ENCODE measurements at regions not wholly inside any gene's neighbourhood (a gene's known extent, or its start where the extent isn't known, plus 50 kb on each side); places are given as distances from the start of the nearest gene placed in this dataset.

- Histone ChIP-seq H2AFZ (ENCODE audit: low read length, unreplicated experiment) (no peak overlapping the region), H3K4me1 (ENCODE audit: control insufficient read depth, insufficient read depth, low read length, unreplicated experiment) (no peaks in the 10 kb centered on the region), H3K36me3 (ENCODE audit: insufficient read depth, low read length) (no peaks in the 10 kb centered on the region), H3K27ac (ENCODE audit: low read depth, low read length) (no peak overlapping the region), H3K27me3 (ENCODE audit: insufficient read depth, low read length) (no peaks in the 10 kb centered on the region), H3K4me3 (ENCODE audit: low read depth, low read length) (no peak overlapping the region), H3K79me2 (ENCODE audit: control insufficient read depth, insufficient read depth, low read length, unreplicated experiment) (no peaks in the 10 kb centered on the region)
These were observed 465.4 kb downstream of the RASEF start for GRCh38 chr9:82597241-82598203.

- H3K27ac ChIP-seq (ENCODE audit: low read depth, low read length): no peak overlapping the region
- H3K36me3 ChIP-seq (ENCODE audit: insufficient read depth, low read length): no peaks in the 10 kb centered on the region
- no peak overlapping the region for H2AFZ ChIP-seq (ENCODE audit: low read length, unreplicated experiment)
These were observed 464.5 kb downstream of the RASEF start for GRCh38 chr9:82598241-82599039.

GRCh38 chr9:82599336-82599949, 463.5 kb downstream of the RASEF start:
- no peak overlapping the region for H3K27ac ChIP-seq (ENCODE audit: low read depth, low read length)
- no peaks in the 10 kb centered on the region for H3K27me3 ChIP-seq (ENCODE audit: insufficient read depth, low read length)
- no peaks in the 10 kb centered on the region for H3K79me2 ChIP-seq (ENCODE audit: control insufficient read depth, insufficient read depth, low read length, unreplicated experiment)
- no peak overlapping the region for H2AFZ ChIP-seq (ENCODE audit: low read length, unreplicated experiment)
- no peak overlapping the region for H3K4me3 ChIP-seq (ENCODE audit: low read depth, low read length)
- H3K36me3 ChIP-seq (ENCODE audit: insufficient read depth, low read length): no peaks in the 10 kb centered on the region
- H3K4me1 ChIP-seq (ENCODE audit: control insufficient read depth, insufficient read depth, low read length, unreplicated experiment): no peaks in the 10 kb centered on the region

More at GRCh38 chr9:82598241-82599039, 464.5 kb downstream of the RASEF start:
- Histone ChIP-seq H3K27me3 (ENCODE audit: insufficient read depth, low read length) (no peaks in the 10 kb centered on the region), H3K4me3 (ENCODE audit: low read depth, low read length) (no peak overlapping the region), H3K4me1 (ENCODE audit: control insufficient read depth, insufficient read depth, low read length, unreplicated experiment) (no peaks in the 10 kb centered on the region), H3K79me2 (ENCODE audit: control insufficient read depth, insufficient read depth, low read length, unreplicated experiment) (no peaks in the 10 kb centered on the region)

GRCh38 chr9:82600536-82601292, 462.2 kb downstream of the RASEF start:
- no peaks in the 10 kb centered on the region for H3K36me3 ChIP-seq (ENCODE audit: insufficient read depth, low read length)
- H2AFZ ChIP-seq (ENCODE audit: low read length, unreplicated experiment): no peak overlapping the region
- H3K27ac ChIP-seq (ENCODE audit: low read depth, low read length): no peak overlapping the region
- no peaks in the 10 kb centered on the region for H3K27me3 ChIP-seq (ENCODE audit: insufficient read depth, low read length)
- H3K4me1 ChIP-seq (ENCODE audit: control insufficient read depth, insufficient read depth, low read length, unreplicated experiment): no peaks in the 10 kb centered on the region
- H3K4me3 ChIP-seq (ENCODE audit: low read depth, low read length): no peak overlapping the region
- no peaks in the 10 kb centered on the region for H3K79me2 ChIP-seq (ENCODE audit: control insufficient read depth, insufficient read depth, low read length, unreplicated experiment)

- Histone ChIP-seq H3K36me3 (ENCODE audit: insufficient read depth, low read length) (no peaks in the 10 kb centered on the region), H2AFZ (ENCODE audit: low read length, unreplicated experiment) (no peak overlapping the region)
These were observed 461.6 kb downstream of the RASEF start for GRCh38 chr9:82601293-82601771.

GRCh38 chr9:82604947-82605656, 457.8 kb downstream of the RASEF start:
- H3K27ac ChIP-seq (ENCODE audit: low read depth, low read length): no peak overlapping the region
- H3K79me2 ChIP-seq (ENCODE audit: control insufficient read depth, insufficient read depth, low read length, unreplicated experiment): no peaks in the 10 kb centered on the region
- H2AFZ ChIP-seq (ENCODE audit: low read length, unreplicated experiment): no peak overlapping the region
- H3K27me3 ChIP-seq (ENCODE audit: insufficient read depth, low read length): peaks cover 11% of the 10 kb centered on the region
- H3K36me3 ChIP-seq (ENCODE audit: insufficient read depth, low read length): no peaks in the 10 kb centered on the region
- no peaks in the 10 kb centered on the region for H3K4me1 ChIP-seq (ENCODE audit: control insufficient read depth, insufficient read depth, low read length, unreplicated experiment)
- no peak overlapping the region for H3K4me3 ChIP-seq (ENCODE audit: low read depth, low read length)

More at GRCh38 chr9:82601293-82601771, 461.6 kb downstream of the RASEF start:
- Histone ChIP-seq H3K27ac (ENCODE audit: low read depth, low read length) (no peak overlapping the region), H3K4me1 (ENCODE audit: control insufficient read depth, insufficient read depth, low read length, unreplicated experiment) (no peaks in the 10 kb centered on the region), H3K27me3 (ENCODE audit: insufficient read depth, low read length) (no peaks in the 10 kb centered on the region), H3K4me3 (ENCODE audit: low read depth, low read length) (no peak overlapping the region), H3K79me2 (ENCODE audit: control insufficient read depth, insufficient read depth, low read length, unreplicated experiment) (no peaks in the 10 kb centered on the region)

- Histone ChIP-seq H3K4me1 (ENCODE audit: control insufficient read depth, insufficient read depth, low read length, unreplicated experiment) (no peaks in the 10 kb centered on the region), H3K27ac (ENCODE audit: low read depth, low read length) (no peak overlapping the region), H2AFZ (ENCODE audit: low read length, unreplicated experiment) (no peak overlapping the region), H3K4me3 (ENCODE audit: low read depth, low read length) (no peak overlapping the region), H3K36me3 (ENCODE audit: insufficient read depth, low read length) (no peaks in the 10 kb centered on the region), H3K27me3 (ENCODE audit: insufficient read depth, low read length) (peaks cover 11% of the 10 kb centered on the region), H3K79me2 (ENCODE audit: control insufficient read depth, insufficient read depth, low read length, unreplicated experiment) (no peaks in the 10 kb centered on the region)
These were observed 457.3 kb downstream of the RASEF start for GRCh38 chr9:82605657-82606031.

- Histone ChIP-seq H3K27ac (ENCODE audit: low read depth, low read length) (no peak overlapping the region), H3K27me3 (ENCODE audit: insufficient read depth, low read length) (peaks cover 11% of the 10 kb centered on the region), H3K36me3 (ENCODE audit: insufficient read depth, low read length) (no peaks in the 10 kb centered on the region), H3K4me1 (ENCODE audit: control insufficient read depth, insufficient read depth, low read length, unreplicated experiment) (no peaks in the 10 kb centered on the region), H2AFZ (ENCODE audit: low read length, unreplicated experiment) (no peak overlapping the region), H3K4me3 (ENCODE audit: low read depth, low read length) (no peak overlapping the region), H3K79me2 (ENCODE audit: control insufficient read depth, insufficient read depth, low read length, unreplicated experiment) (no peaks in the 10 kb centered on the region)
These were observed 456.9 kb downstream of the RASEF start for GRCh38 chr9:82606071-82606470.

GRCh38 chr9:82606492-82607382, 456.2 kb downstream of the RASEF start:
- Histone ChIP-seq H3K4me1 (ENCODE audit: control insufficient read depth, insufficient read depth, low read length, unreplicated experiment) (no peaks in the 10 kb centered on the region), H3K4me3 (ENCODE audit: low read depth, low read length) (no peak overlapping the region), H2AFZ (ENCODE audit: low read length, unreplicated experiment) (no peak overlapping the region), H3K27me3 (ENCODE audit: insufficient read depth, low read length) (peaks cover 11% of the 10 kb centered on the region), H3K27ac (ENCODE audit: low read depth, low read length) (no peak overlapping the region), H3K79me2 (ENCODE audit: control insufficient read depth, insufficient read depth, low read length, unreplicated experiment) (no peaks in the 10 kb centered on the region), H3K36me3 (ENCODE audit: insufficient read depth, low read length) (no peaks in the 10 kb centered on the region)

Data from ACC112 (cell line).